Mesendoderm (in vitro differentiated cells): ENCODE measurements at regions not wholly inside any gene's neighbourhood (a gene's known extent, or its start where the extent isn't known, plus 50 kb on each side); places are given as distances from the start of the nearest gene placed in this dataset.

Source experiments
- DNase-seq: peaks from one replicate; pipeline ENCODE4 v3.0.0; 2013
- H2AK5ac ChIP-seq: 2 replicates; pipeline ENCODE4 v1.6.1; 2013; ENCODE audit warnings: low read length, inconsistent platforms
- H2BK120ac ChIP-seq: 2 replicates; pipeline ENCODE4 v1.6.1; 2013; ENCODE audit warnings: low read depth, mild to moderate bottlenecking, low read length, moderate library complexity, mixed read lengths
- H2BK15ac ChIP-seq: replicated peaks from 2 replicates; pipeline ENCODE4 v1.6.1; 2013; ENCODE audit warnings: low read depth, mild to moderate bottlenecking, moderate library complexity
- H2BK5ac ChIP-seq: 2 replicates; pipeline ENCODE4 v1.6.1; 2013; ENCODE audit warnings: low read length, inconsistent platforms
- H3K18ac ChIP-seq: 2 replicates; pipeline ENCODE4 v1.6.1; 2013; ENCODE audit warnings: mild to moderate bottlenecking, low read length, mixed read lengths
- H3K23ac ChIP-seq: one replicate; pipeline ENCODE4 v1.6.1; 2013; ENCODE audit warnings: low read length
- H3K27ac ChIP-seq: 2 replicates; pipeline ENCODE4 v1.5.1; 2013; ENCODE audit warnings: low read depth, mild to moderate bottlenecking, inconsistent platforms, low read length, moderate library complexity
- H3K27me3 ChIP-seq: 2 replicates; pipeline ENCODE4 v1.6.1; 2013; ENCODE audit warnings: low read length, control low read depth, mild to moderate bottlenecking, inconsistent platforms; ENCODE audit not compliant: insufficient read depth, poor library complexity
- H3K36me3 ChIP-seq: 2 replicates; pipeline ENCODE4 v1.6.1; 2013; ENCODE audit warnings: low read length, inconsistent platforms; ENCODE audit not compliant: control insufficient read depth, insufficient read depth
- H3K4ac ChIP-seq: one replicate; pipeline ENCODE4 v1.6.1; 2013; ENCODE audit warnings: low read depth, mild to moderate bottlenecking, low read length, moderate library complexity
- H3K4me1 ChIP-seq: 2 replicates; pipeline ENCODE4 v1.6.1; 2013; ENCODE audit warnings: low read depth, low read length, inconsistent platforms; ENCODE audit not compliant: control insufficient read depth
- H3K4me2 ChIP-seq: 2 replicates; pipeline ENCODE4 v1.6.1; 2013; ENCODE audit warnings: low read length
- H3K4me3 ChIP-seq: 2 replicates; pipeline ENCODE4 v1.5.1; 2013; ENCODE audit warnings: mild to moderate bottlenecking, low read length
- H3K56ac ChIP-seq: one replicate; pipeline ENCODE4 v1.6.1; 2013; ENCODE audit warnings: low read length
- H3K79me1 ChIP-seq: 2 replicates; pipeline ENCODE4 v1.6.1; 2013; ENCODE audit warnings: low read length, inconsistent platforms
- H3K79me2 ChIP-seq: 2 replicates; pipeline ENCODE4 v1.6.1; 2013; ENCODE audit warnings: mild to moderate bottlenecking, low read length; ENCODE audit not compliant: control insufficient read depth, insufficient read depth
- H3K9ac ChIP-seq: 2 replicates; pipeline ENCODE4 v1.6.1; 2013; ENCODE audit warnings: low read length, inconsistent platforms
- H4K5ac ChIP-seq: one replicate; pipeline ENCODE4 v1.6.1; 2013; ENCODE audit warnings: low read length
- H4K8ac ChIP-seq: one replicate; pipeline ENCODE4 v1.6.1; 2013; ENCODE audit warnings: low read depth, mild to moderate bottlenecking, control low read depth, low read length, moderate library complexity
- WGBS: extraction: QIAGEN DNeasy Blood & Tissue Kit; methylation state at CpG from one replicate; pipeline ENCODE4 v1.1.7; 2013; ENCODE audit warnings: low lambda C conversion rate, missing lambda C conversion rate; ENCODE audit not compliant: insufficient coverage; ENCODE audit errors: extremely low coverage; 5-methylcytosine and 5-hydroxymethylcytosine counted together

GRCh38 chr4:23483320-23483960 lies 406.4 kb downstream of the PPARGC1A start:
- Histone ChIP-seq H3K4ac (no peak overlapping the region), H3K79me1 (no peaks in the 10 kb centered on the region), H2AK5ac (no peak overlapping the region), H4K8ac (no peak overlapping the region), H3K4me3 (no peak overlapping the region), H3K4me2 (no peak overlapping the region), H3K4me1 (no peaks in the 10 kb centered on the region), H3K9ac (no peak overlapping the region), H2BK5ac (no peak overlapping the region), H3K56ac (no peak overlapping the region), H3K27ac (no peak overlapping the region), H2BK120ac (no peak overlapping the region), H3K23ac (no peak overlapping the region), H3K27me3 (no peaks in the 10 kb centered on the region), H4K5ac (no peak overlapping the region), H3K18ac (no peak overlapping the region), H3K36me3 (no peaks in the 10 kb centered on the region), H2BK15ac (no peak overlapping the region), H3K79me2 (no peaks in the 10 kb centered on the region)
- WGBS: no CpG with 5 or more reads among the region's 5 CpGs
- DNase-seq: no peak

DNA sequence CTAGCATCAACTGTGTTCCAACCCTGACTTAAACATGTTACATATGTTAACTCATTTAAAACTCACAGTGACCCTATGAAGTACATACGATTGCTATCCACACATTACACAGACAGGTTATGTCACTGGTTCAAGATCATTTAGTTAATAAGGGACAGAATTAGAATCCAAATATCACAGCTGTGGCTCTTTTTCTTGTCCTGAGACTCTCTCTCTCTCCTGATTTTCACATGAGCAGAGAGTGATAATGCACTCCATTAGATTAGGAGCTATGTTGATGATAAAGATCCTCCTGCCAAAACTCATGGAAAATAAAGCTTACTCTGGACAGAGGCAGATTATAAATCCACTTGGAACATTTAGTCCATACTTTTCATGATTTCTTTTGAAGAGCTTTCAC lies 408.3 kb downstream of the PPARGC1A start:
- H2AK5ac ChIP-seq: no peak overlapping the region
- WGBS: no CpG with 5 or more reads among the region's 1 CpG
- H4K8ac ChIP-seq: no peak overlapping the region
- H3K27me3 ChIP-seq: no peaks in the 10 kb centered on the region
- H3K18ac ChIP-seq: no peak overlapping the region
- H3K23ac ChIP-seq: no peak overlapping the region
- no peaks in the 10 kb centered on the region for H3K79me2 ChIP-seq
- H3K56ac ChIP-seq: no peak overlapping the region
- H3K4me2 ChIP-seq: no peak overlapping the region
- no peak overlapping the region for H2BK120ac ChIP-seq
- H3K79me1 ChIP-seq: no peaks in the 10 kb centered on the region
- no peak overlapping the region for H3K27ac ChIP-seq
- no peak overlapping the region for H2BK5ac ChIP-seq
- H2BK15ac ChIP-seq: no peak overlapping the region
- no peak for DNase-seq
- no peaks in the 10 kb centered on the region for H3K36me3 ChIP-seq
- H3K4me3 ChIP-seq: no peak overlapping the region
- H3K9ac ChIP-seq: no peak overlapping the region
- H3K4me1 ChIP-seq: no peaks in the 10 kb centered on the region
- no peak overlapping the region for H4K5ac ChIP-seq
- no peak overlapping the region for H3K4ac ChIP-seq

GRCh38 chr4:23477905-23478304 lies 411.9 kb downstream of the PPARGC1A start:
- no peak overlapping the region for H3K4me2 ChIP-seq
- no peak overlapping the region for H3K56ac ChIP-seq
- H3K4ac ChIP-seq: no peak overlapping the region
- no peak overlapping the region for H3K23ac ChIP-seq
- no peak overlapping the region for H2BK5ac ChIP-seq
- H3K4me3 ChIP-seq: no peak overlapping the region
- no peak overlapping the region for H4K8ac ChIP-seq
- no peaks in the 10 kb centered on the region for H3K36me3 ChIP-seq
- H2BK15ac ChIP-seq: no peak overlapping the region
- H4K5ac ChIP-seq: no peak overlapping the region
- DNase-seq: no peak
- no peak overlapping the region for H3K27ac ChIP-seq
- H3K79me1 ChIP-seq: no peaks in the 10 kb centered on the region
- no peaks in the 10 kb centered on the region for H3K27me3 ChIP-seq
- no peak overlapping the region for H3K18ac ChIP-seq
- H3K79me2 ChIP-seq: no peaks in the 10 kb centered on the region
- H3K9ac ChIP-seq: no peak overlapping the region
- H2BK120ac ChIP-seq: no peak overlapping the region
- no peak overlapping the region for H2AK5ac ChIP-seq
- H3K4me1 ChIP-seq: no peaks in the 10 kb centered on the region

DNA sequence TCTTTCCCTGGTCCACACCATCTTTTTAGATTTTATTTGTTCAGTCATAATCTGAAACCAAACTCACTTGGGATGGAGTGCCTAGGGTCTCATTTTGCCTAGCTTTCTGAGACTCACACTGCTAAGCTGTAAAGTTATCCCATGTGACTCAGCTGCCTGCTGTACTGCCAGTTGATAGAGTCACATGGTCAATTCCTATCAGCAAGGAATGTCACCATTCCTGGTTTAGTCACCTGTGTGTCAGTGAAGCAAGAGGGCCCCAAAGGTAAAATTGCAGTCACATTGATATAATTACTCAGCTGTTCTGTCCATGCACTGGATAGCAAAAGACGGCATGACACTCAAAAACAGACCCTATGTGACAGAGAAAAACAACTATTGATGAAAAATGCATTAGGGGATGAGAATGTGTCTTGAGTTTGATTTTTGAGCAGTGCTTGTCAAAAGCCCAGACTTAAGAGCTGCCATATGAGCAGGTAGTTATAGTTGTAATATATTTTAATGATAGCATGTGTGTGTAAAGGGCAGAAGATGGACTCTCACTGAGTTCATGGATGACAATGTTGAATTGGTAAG lies 413.2 kb downstream of the PPARGC1A start:
- Histone ChIP-seq H3K4me2 (no peak overlapping the region), H3K4me1 (no peaks in the 10 kb centered on the region), H3K27me3 (no peaks in the 10 kb centered on the region), H3K56ac (no peak overlapping the region), H2AK5ac (no peak overlapping the region), H2BK15ac (no peak overlapping the region), H3K79me2 (no peaks in the 10 kb centered on the region), H4K8ac (no peak overlapping the region), H3K4me3 (no peak overlapping the region), H3K36me3 (no peaks in the 10 kb centered on the region), H3K23ac (no peak overlapping the region), H3K27ac (no peak overlapping the region), H3K79me1 (no peaks in the 10 kb centered on the region), H2BK5ac (no peak overlapping the region), H4K5ac (no peak overlapping the region), H3K4ac (no peak overlapping the region), H2BK120ac (no peak overlapping the region), H3K18ac (no peak overlapping the region), H3K9ac (no peak overlapping the region)
- WGBS: no CpG with 5 or more reads among the region's 1 CpG
- DNase-seq: peak; percentile 42

DNA sequence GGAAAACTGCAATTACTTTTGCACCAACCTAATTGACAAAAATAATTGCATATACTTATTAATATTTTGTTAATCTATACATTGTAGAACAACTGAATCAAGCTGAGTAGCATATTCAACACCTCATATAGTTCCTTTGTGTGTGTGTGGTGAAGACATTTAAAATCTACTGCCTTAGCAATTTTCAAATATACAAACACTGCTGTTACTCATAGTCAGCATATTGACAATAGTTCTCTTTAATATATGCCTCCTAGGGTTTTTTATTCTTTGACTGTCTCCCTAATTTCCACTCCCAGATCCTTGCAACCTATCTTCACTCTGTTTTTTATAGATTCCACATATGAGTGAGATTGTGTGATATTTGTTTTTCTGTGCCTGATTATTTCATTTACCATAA lies 426.8 kb downstream of the PPARGC1A start:
- Histone ChIP-seq H3K27ac (no peak overlapping the region), H3K4ac (no peak overlapping the region), H3K36me3 (no peaks in the 10 kb centered on the region), H3K23ac (no peak overlapping the region), H3K27me3 (no peaks in the 10 kb centered on the region), H3K79me1 (no peaks in the 10 kb centered on the region), H4K8ac (no peak overlapping the region), H2AK5ac (no peak overlapping the region), H3K4me3 (no peak overlapping the region), H3K18ac (no peak overlapping the region), H4K5ac (no peak overlapping the region), H3K4me2 (no peak overlapping the region), H3K9ac (no peak overlapping the region), H3K56ac (no peak overlapping the region), H2BK15ac (no peak overlapping the region), H2BK120ac (no peak overlapping the region), H2BK5ac (no peak overlapping the region), H3K4me1 (no peaks in the 10 kb centered on the region), H3K79me2 (no peaks in the 10 kb centered on the region)
- DNase-seq: no peak

DNA sequence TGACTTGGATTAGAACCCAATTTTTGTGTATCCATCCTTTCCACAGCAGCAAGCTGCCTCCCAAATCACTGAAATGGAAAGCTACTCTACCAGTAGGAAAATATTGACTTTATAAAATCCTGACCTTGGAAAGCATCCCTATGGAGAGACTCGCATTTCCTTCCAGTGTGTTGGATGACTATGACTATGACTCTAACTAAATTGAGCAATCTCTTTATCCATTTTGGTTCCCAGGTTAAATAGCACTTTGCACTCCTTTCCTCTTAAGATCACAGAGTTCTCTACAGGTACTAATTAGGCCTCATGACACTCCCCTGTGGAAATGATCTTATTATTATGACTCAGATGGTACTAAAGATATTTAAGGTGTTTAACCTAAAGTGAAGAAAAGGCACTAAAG lies 431.8 kb downstream of the PPARGC1A start:
- H2BK120ac ChIP-seq: no peak overlapping the region
- no peak overlapping the region for H3K23ac ChIP-seq
- H3K4me2 ChIP-seq: no peak overlapping the region
- no peaks in the 10 kb centered on the region for H3K4me1 ChIP-seq
- H3K56ac ChIP-seq: no peak overlapping the region
- no peak overlapping the region for H2BK5ac ChIP-seq
- no peak overlapping the region for H4K8ac ChIP-seq
- no peak overlapping the region for H3K4me3 ChIP-seq
- no peak overlapping the region for H2BK15ac ChIP-seq
- H3K36me3 ChIP-seq: no peaks in the 10 kb centered on the region
- no peaks in the 10 kb centered on the region for H3K79me1 ChIP-seq
- H3K18ac ChIP-seq: no peak overlapping the region
- H3K27ac ChIP-seq: no peak overlapping the region
- no peaks in the 10 kb centered on the region for H3K79me2 ChIP-seq
- WGBS: no CpG with 5 or more reads among the region's 1 CpG
- no peak overlapping the region for H4K5ac ChIP-seq
- no peak for DNase-seq
- no peak overlapping the region for H3K9ac ChIP-seq
- H2AK5ac ChIP-seq: no peak overlapping the region
- no peak overlapping the region for H3K4ac ChIP-seq
- H3K27me3 ChIP-seq: no peaks in the 10 kb centered on the region
